Neural cell (in vitro differentiated cells): ENCODE measurements at regions not wholly inside any gene's neighbourhood (a gene's known extent, or its start where the extent isn't known, plus 50 kb on each side); places are given as distances from the start of the nearest gene placed in this dataset.

Experiments
- H2AFZ ChIP-seq: fragments of 200-600, 300-800 bp; sonication (generic), shearing (Covaris generic); 2 replicates; pipeline ENCODE4 v1.6.0; 2014; ENCODE audit warnings: low read depth, mild to moderate bottlenecking, antibody characterized with exemption, low read length, moderate library complexity
- H3F3A ChIP-seq: fragments of 200-600 bp; shearing (Covaris generic); 2 replicates; pipeline ENCODE4 v1.6.1; 2016; ENCODE audit warnings: mild to moderate bottlenecking, moderate library complexity, mixed read lengths, antibody characterized with exemption, low read length; ENCODE audit not compliant: insufficient read depth, poor library complexity, severe bottlenecking
- H3K27ac ChIP-seq: fragments of 200-600, 300-800 bp; sonication (generic), shearing (Covaris generic); 2 replicates; pipeline ENCODE4 v1.5.1; 2014; ENCODE audit warnings: mild to moderate bottlenecking, low read length, moderate library complexity
- H3K27me3 ChIP-seq: fragments of 300-800, 200-600 bp; sonication (generic), shearing (Covaris generic); 2 replicates; pipeline ENCODE4 v1.6.0; 2014; ENCODE audit warnings: mild to moderate bottlenecking, low read depth, low read length, moderate library complexity; ENCODE audit not compliant: insufficient read depth
- H3K36me3 ChIP-seq: fragments of 300-800, 200-600 bp; sonication (generic), shearing (Covaris generic); 2 replicates; pipeline ENCODE4 v1.5.1; 2014; ENCODE audit warnings: mild to moderate bottlenecking, antibody characterized with exemption, low read length, moderate library complexity; ENCODE audit not compliant: insufficient read depth
- H3K4me2 ChIP-seq: fragments of 300-800, 200-600 bp; sonication (generic), shearing (Covaris generic); 2 replicates; pipeline ENCODE4 v1.6.0; 2014; ENCODE audit warnings: mild to moderate bottlenecking, low read length
- H3K4me3 ChIP-seq: fragments of 300-800, 200-600 bp; sonication (generic), shearing (Covaris generic); 2 replicates; pipeline ENCODE4 v1.5.1; 2014; ENCODE audit warnings: mild to moderate bottlenecking, low read length, moderate library complexity
- H3K79me2 ChIP-seq: fragments of 200-600 bp; shearing (Covaris generic); replicated peaks from 2 replicates; pipeline ENCODE4 v1.6.0; 2014; ENCODE audit warnings: mild to moderate bottlenecking, low read length, moderate library complexity; ENCODE audit not compliant: insufficient read depth
- H3K9ac ChIP-seq: fragments of 300-800, 200-600 bp; sonication (generic), shearing (Covaris generic); 2 replicates; pipeline ENCODE4 v1.6.1; 2016; ENCODE audit warnings: mild to moderate bottlenecking, low read length, mixed read lengths
- H3K9me2 ChIP-seq: fragments of 200-600 bp; shearing (Covaris generic); 2 replicates; pipeline ENCODE4 v1.6.1; 2016; ENCODE audit warnings: mild to moderate bottlenecking, low read length, mixed read lengths; ENCODE audit not compliant: insufficient read depth
- H3K9me3 ChIP-seq: fragments of 200-600, 300-800 bp; sonication (generic), shearing (Covaris generic); 2 replicates; pipeline ENCODE4 v1.6.1; 2016; ENCODE audit warnings: mild to moderate bottlenecking, mixed run types, low read length, moderate library complexity, mixed read lengths
- H4K20me1 ChIP-seq: fragments of 200-600 bp; shearing (Covaris generic); 2 replicates; pipeline ENCODE4 v1.6.1; 2016; ENCODE audit warnings: mild to moderate bottlenecking, mixed run types; ENCODE audit not compliant: insufficient read depth
- EP300 ChIP-seq: fragments of 450-650 bp; conservative IDR thresholded peaks from 2 replicates; pipeline ENCODE4 v1.6.1; 2014; ENCODE audit warnings: antibody characterized with exemption, mild to moderate bottlenecking, moderate library complexity; ENCODE audit not compliant: poor library complexity, severe bottlenecking
- EZH2 ChIP-seq: fragments of 200-600, 300-800 bp; shearing (Covaris generic), sonication (generic); IDR thresholded peaks from 2 replicates; pipeline ENCODE4 v1.6.1; 2014; ENCODE audit warnings: antibody characterized with exemption, low read length, borderline replicate concordance, mild to moderate bottlenecking; ENCODE audit not compliant: insufficient read depth, poor library complexity, severe bottlenecking
- MXI1 ChIP-seq: fragments of 450-650 bp; conservative IDR thresholded peaks from 2 replicates; pipeline ENCODE4 v1.6.1; 2014; ENCODE audit warnings: antibody characterized with exemption, mild to moderate bottlenecking; ENCODE audit not compliant: poor library complexity, severe bottlenecking
- POLR2AphosphoS5 ChIP-seq: IDR thresholded peaks from 2 replicates; pipeline ENCODE4 v1.6.1; 2012
- RAD21 ChIP-seq: fragments of 450-650 bp; conservative IDR thresholded peaks from 2 replicates; pipeline ENCODE4 v1.6.1; 2014; ENCODE audit warnings: antibody characterized with exemption, mild to moderate bottlenecking, moderate library complexity
- SMC3 ChIP-seq: fragments of 450-650 bp; conservative IDR thresholded peaks from 2 replicates; pipeline ENCODE4 v1.6.1; 2014; ENCODE audit warnings: antibody characterized with exemption, mild to moderate bottlenecking, moderate library complexity; ENCODE audit not compliant: poor library complexity
- TAF1 ChIP-seq: IDR thresholded peaks from 2 replicates; pipeline ENCODE4 v1.6.1; 2012; ENCODE audit warnings: low read depth
- TF ChIP-seq, protein P1 (sequence below): fragments of 450-650 bp; IDR thresholded peaks from 2 replicates; pipeline ENCODE4 v1.5.1; 2014; ENCODE audit warnings: antibody characterized with exemption, mild to moderate bottlenecking, moderate library complexity; ENCODE audit not compliant: poor library complexity, severe bottlenecking
- TF ChIP-seq, protein P2 (sequence below): IDR thresholded peaks from 2 replicates; pipeline ENCODE4 v1.6.1; 2012; ENCODE audit warnings: borderline replicate concordance

DNA sequence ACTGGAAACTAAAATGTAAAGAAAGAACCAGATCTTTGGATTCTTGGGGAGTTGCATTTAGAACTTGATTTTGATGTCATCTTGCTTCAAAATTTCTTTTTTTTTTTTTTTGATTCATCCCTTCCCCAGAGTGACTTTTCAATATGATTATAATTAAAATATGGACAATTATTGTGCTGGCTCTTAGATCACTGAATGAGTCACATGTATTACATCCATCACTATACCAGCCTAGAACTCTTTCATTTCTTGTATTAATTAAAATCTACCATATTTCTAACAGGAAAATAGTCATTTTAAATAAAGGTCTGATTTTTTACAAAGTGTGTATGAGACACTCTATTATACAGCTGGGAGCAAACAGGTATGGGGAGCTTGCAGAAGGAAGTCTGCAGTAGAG is 269.5 kb upstream of the AKR1E2 start:
- TF ChIP-seq SMC3: no peak
- no peak for TF ChIP-seq POLR2AphosphoS5
- TF ChIP-seq EP300: no peak
- TF ChIP-seq, protein P1, sequence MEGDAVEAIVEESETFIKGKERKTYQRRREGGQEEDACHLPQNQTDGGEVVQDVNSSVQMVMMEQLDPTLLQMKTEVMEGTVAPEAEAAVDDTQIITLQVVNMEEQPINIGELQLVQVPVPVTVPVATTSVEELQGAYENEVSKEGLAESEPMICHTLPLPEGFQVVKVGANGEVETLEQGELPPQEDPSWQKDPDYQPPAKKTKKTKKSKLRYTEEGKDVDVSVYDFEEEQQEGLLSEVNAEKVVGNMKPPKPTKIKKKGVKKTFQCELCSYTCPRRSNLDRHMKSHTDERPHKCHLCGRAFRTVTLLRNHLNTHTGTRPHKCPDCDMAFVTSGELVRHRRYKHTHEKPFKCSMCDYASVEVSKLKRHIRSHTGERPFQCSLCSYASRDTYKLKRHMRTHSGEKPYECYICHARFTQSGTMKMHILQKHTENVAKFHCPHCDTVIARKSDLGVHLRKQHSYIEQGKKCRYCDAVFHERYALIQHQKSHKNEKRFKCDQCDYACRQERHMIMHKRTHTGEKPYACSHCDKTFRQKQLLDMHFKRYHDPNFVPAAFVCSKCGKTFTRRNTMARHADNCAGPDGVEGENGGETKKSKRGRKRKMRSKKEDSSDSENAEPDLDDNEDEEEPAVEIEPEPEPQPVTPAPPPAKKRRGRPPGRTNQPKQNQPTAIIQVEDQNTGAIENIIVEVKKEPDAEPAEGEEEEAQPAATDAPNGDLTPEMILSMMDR: no peak
- TF ChIP-seq, protein P2, sequence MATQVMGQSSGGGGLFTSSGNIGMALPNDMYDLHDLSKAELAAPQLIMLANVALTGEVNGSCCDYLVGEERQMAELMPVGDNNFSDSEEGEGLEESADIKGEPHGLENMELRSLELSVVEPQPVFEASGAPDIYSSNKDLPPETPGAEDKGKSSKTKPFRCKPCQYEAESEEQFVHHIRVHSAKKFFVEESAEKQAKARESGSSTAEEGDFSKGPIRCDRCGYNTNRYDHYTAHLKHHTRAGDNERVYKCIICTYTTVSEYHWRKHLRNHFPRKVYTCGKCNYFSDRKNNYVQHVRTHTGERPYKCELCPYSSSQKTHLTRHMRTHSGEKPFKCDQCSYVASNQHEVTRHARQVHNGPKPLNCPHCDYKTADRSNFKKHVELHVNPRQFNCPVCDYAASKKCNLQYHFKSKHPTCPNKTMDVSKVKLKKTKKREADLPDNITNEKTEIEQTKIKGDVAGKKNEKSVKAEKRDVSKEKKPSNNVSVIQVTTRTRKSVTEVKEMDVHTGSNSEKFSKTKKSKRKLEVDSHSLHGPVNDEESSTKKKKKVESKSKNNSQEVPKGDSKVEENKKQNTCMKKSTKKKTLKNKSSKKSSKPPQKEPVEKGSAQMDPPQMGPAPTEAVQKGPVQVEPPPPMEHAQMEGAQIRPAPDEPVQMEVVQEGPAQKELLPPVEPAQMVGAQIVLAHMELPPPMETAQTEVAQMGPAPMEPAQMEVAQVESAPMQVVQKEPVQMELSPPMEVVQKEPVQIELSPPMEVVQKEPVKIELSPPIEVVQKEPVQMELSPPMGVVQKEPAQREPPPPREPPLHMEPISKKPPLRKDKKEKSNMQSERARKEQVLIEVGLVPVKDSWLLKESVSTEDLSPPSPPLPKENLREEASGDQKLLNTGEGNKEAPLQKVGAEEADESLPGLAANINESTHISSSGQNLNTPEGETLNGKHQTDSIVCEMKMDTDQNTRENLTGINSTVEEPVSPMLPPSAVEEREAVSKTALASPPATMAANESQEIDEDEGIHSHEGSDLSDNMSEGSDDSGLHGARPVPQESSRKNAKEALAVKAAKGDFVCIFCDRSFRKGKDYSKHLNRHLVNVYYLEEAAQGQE: no peak
- no peak for TF ChIP-seq RAD21
- TF ChIP-seq TAF1: no peak
- TF ChIP-seq EZH2: no peak
- TF ChIP-seq MXI1: no peak
- Histone ChIP-seq H3K4me3 (no peak overlapping the region), H3K27me3 (no peaks in the 10 kb centered on the region), H4K20me1 (no peaks in the 10 kb centered on the region), H3K27ac (no peak overlapping the region), H3K4me2 (no peak overlapping the region), H3K9me2 (no peaks in the 10 kb centered on the region), H3K9me3 (no peaks in the 10 kb centered on the region), H2AFZ (no peak overlapping the region), H3K36me3 (no peaks in the 10 kb centered on the region), H3K9ac (no peak overlapping the region), H3K79me2 (no peaks in the 10 kb centered on the region), H3F3A (peaks cover 3% of the 10 kb centered on the region)

DNA sequence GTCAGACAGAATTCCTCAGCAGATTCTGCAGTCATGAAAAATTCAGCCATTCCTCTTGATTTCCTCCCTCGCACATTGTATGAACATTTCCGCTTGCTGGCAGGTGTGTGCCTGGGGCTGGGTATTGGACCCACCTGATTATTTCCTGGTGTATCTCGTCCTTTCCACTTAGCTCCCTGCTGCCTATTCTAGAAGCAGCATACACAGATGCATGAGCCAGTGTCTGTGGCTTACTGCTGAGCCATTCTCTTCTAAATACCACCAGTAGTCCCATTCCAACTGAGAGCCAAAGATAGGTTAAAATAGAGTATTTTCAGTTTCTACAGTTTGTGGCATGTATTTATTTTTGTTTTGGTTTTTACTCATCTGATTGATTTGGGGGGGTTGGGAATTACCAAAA is 270.1 kb upstream of the AKR1E2 start:
- Histone ChIP-seq H3K36me3 (no peaks in the 10 kb centered on the region), H3K27me3 (no peaks in the 10 kb centered on the region), H3K4me2 (no peak overlapping the region), H2AFZ (no peak overlapping the region), H4K20me1 (no peaks in the 10 kb centered on the region), H3K4me3 (no peak overlapping the region), H3F3A (no peaks in the 10 kb centered on the region), H3K79me2 (no peaks in the 10 kb centered on the region), H3K9me3 (no peaks in the 10 kb centered on the region), H3K9ac (no peak overlapping the region), H3K27ac (no peak overlapping the region), H3K9me2 (no peaks in the 10 kb centered on the region)
- TF ChIP-seq TAF1 (no peak), SMC3 (no peak), EZH2 (no peak), RAD21 (no peak), EP300 (no peak), POLR2AphosphoS5 (no peak), MXI1 (no peak)
- TF ChIP-seq, protein P2: no peak
- TF ChIP-seq, protein P1: no peak
